GM23248 (cell line): ENCODE measurements at regions not wholly inside any gene's neighbourhood (a gene's known extent, or its start where the extent isn't known, plus 50 kb on each side); places are given as distances from the start of the nearest gene placed in this dataset.

Source experiments
- DNase-seq: peaks from one replicate; pipeline ENCODE4 v3.0.0-alpha.2; 2015
- H2AFZ ChIP-seq: fragments of 200-600 bp; sonication (generic); 2 replicates; pipeline ENCODE4 v1.6.1; 2016; ENCODE audit warnings: antibody characterized with exemption
- H3F3A ChIP-seq: fragments of 200-600 bp; sonication (generic); 2 replicates; pipeline ENCODE4 v1.6.1; 2016; ENCODE audit warnings: mild to moderate bottlenecking, antibody characterized with exemption, mixed run types; ENCODE audit not compliant: insufficient read depth
- H3K27ac ChIP-seq: fragments of 200-600 bp; sonication (generic); 2 replicates; pipeline ENCODE4 v1.5.1; 2016; ENCODE audit warnings: mild to moderate bottlenecking
- H3K27me3 ChIP-seq: fragments of 200-600 bp; sonication (generic); replicated peaks from 2 replicates; pipeline ENCODE4 v1.6.1; 2016; ENCODE audit warnings: mild to moderate bottlenecking; ENCODE audit not compliant: insufficient read depth
- H3K36me3 ChIP-seq: fragments of 200-600 bp; sonication (generic); 2 replicates; pipeline ENCODE4 v1.6.1; 2016; ENCODE audit warnings: low read depth, mild to moderate bottlenecking
- H3K4me1 ChIP-seq: fragments of 200-600 bp; sonication (generic); 2 replicates; pipeline ENCODE4 v1.6.1; 2016; ENCODE audit warnings: mild to moderate bottlenecking; ENCODE audit not compliant: insufficient read depth
- H3K4me2 ChIP-seq: fragments of 200-600 bp; sonication (generic); one replicate; pipeline ENCODE4 v1.6.1; 2016; ENCODE audit warnings: mild to moderate bottlenecking; ENCODE audit not compliant: unreplicated experiment
- H3K4me3 ChIP-seq: fragments of 200-600 bp; sonication (generic); 2 replicates; pipeline ENCODE4 v1.5.1; 2016; ENCODE audit warnings: mild to moderate bottlenecking
- H3K79me2 ChIP-seq: fragments of 200-600 bp; sonication (generic); 2 replicates; pipeline ENCODE4 v1.6.1; 2016; ENCODE audit warnings: mild to moderate bottlenecking; ENCODE audit not compliant: insufficient read depth
- H3K9ac ChIP-seq: fragments of 200-600 bp; sonication (generic); 2 replicates; pipeline ENCODE4 v1.6.1; 2016; ENCODE audit warnings: mild to moderate bottlenecking
- H3K9me2 ChIP-seq: fragments of 200-600 bp; sonication (generic); 2 replicates; pipeline ENCODE4 v1.6.1; 2016; ENCODE audit warnings: mixed run types, mild to moderate bottlenecking, moderate library complexity; ENCODE audit not compliant: insufficient read depth
- H3K9me3 ChIP-seq: fragments of 200-600 bp; sonication (generic); one replicate; pipeline ENCODE4 v1.6.1; 2017; ENCODE audit warnings: low read depth
- H4K20me1 ChIP-seq: fragments of 200-600 bp; sonication (generic); 2 replicates; pipeline ENCODE4 v1.6.0; 2016; ENCODE audit not compliant: insufficient read depth
- EZH2 ChIP-seq: fragments of 200-600 bp; sonication (generic); IDR thresholded peaks from 2 replicates; pipeline ENCODE4 v1.6.1; 2018; ENCODE audit warnings: antibody characterized with exemption, mild to moderate bottlenecking; ENCODE audit not compliant: insufficient read depth, poor library complexity, severe bottlenecking
- EZH2phosphoT487 ChIP-seq: fragments of 200-600 bp; sonication (generic); IDR thresholded peaks from 2 replicates; pipeline ENCODE4 v1.6.1; 2018; ENCODE audit warnings: antibody characterized with exemption, moderate library complexity, mild to moderate bottlenecking, low read depth; ENCODE audit not compliant: insufficient read depth
- WGBS, 2 experiments: methylation state at CpG; one replicate each; pipeline ENCODE4 v1.1.6; 2015 to 2017; ENCODE audit warnings: low lambda C conversion rate in 2 of 2, low coverage in 1 of 2; ENCODE audit errors: missing lambda C conversion rate in 2 of 2; 5-methylcytosine and 5-hydroxymethylcytosine counted together
- in situ Hi-C: fragments of 300-500 bp; cut with MboI; formaldehyde crosslinking; loops from 2 replicates; pipeline ENCODE4 v1.15.0; 2020

DNA sequence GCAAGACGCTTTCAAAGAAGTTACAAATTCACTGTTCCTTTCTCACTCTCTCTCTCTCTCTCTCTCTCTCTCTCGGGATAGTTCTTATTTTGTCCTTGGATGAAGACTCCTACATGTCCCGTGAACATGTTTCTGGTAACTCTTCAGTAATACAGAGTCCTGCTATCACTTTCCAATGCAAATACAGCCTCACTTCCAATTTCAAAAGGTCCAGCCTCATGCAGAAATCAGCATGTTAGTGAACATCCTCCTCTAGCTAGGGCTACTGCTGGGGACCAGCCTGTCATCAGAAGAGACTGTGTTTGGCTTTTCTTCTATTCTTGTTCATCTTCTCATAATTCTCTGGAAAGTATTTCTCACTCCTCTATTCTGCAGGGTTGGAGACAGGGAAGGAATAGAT, 1306.7 kb upstream of the CELF4 start:
- Histone ChIP-seq H4K20me1 (no peaks in the 10 kb centered on the region), H3K27ac (no peak overlapping the region), H2AFZ (no peak overlapping the region), H3K9me2 (no peaks in the 10 kb centered on the region), H3K36me3 (no peaks in the 10 kb centered on the region), H3K4me1 (no peaks in the 10 kb centered on the region), H3K79me2 (no peaks in the 10 kb centered on the region), H3K27me3 (no peaks in the 10 kb centered on the region), H3K9ac (no peak overlapping the region), H3K4me2 (no peak overlapping the region), H3K9me3 (no peaks in the 10 kb centered on the region), H3K4me3 (no peak overlapping the region), H3F3A (no peaks in the 10 kb centered on the region)
- TF ChIP-seq EZH2phosphoT487 (no peak), EZH2 (no peak)
- WGBS, 2 experiments: 4 to 12% methylated on average over 3 of the region's 3 CpGs
- no peak for DNase-seq
- in situ Hi-C loops: no loop called here

DNA sequence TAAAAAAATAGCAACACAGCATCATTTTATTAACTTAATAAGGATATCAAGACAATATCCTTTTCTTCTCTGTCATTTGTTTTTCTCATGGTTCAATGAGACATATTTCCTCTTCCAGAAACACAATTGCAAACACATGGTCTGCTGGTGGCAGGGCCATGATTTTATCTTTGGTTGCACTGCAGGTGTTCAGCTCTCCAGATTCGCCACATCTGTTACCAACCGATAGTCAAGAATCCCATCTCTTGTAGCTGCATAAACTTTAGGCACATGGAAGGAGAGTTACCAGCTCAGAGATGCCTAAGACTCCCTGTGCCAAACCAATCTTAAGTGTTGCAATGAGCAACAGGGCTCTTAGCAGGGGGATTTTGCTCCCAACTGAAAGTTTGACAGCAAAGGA, 1303.2 kb upstream of the CELF4 start:
- in situ Hi-C loops: no loop called here
- Histone ChIP-seq H3K36me3 (no peaks in the 10 kb centered on the region), H4K20me1 (no peaks in the 10 kb centered on the region), H3K4me1 (no peaks in the 10 kb centered on the region), H3K4me2 (no peak overlapping the region), H3K9me2 (no peaks in the 10 kb centered on the region), H3F3A (no peaks in the 10 kb centered on the region), H2AFZ (no peak overlapping the region), H3K4me3 (no peak overlapping the region), H3K27me3 (no peaks in the 10 kb centered on the region), H3K79me2 (no peaks in the 10 kb centered on the region), H3K9me3 (no peaks in the 10 kb centered on the region), H3K9ac (no peak overlapping the region), H3K27ac (no peak overlapping the region)
- 12 to 22% methylated on average over 2 of the region's 2 CpGs for WGBS, 2 experiments
- no peak for TF ChIP-seq EZH2
- no peak for TF ChIP-seq EZH2phosphoT487
- no peak for DNase-seq

GRCh38 chr18:38867680-38868079, 1302.1 kb upstream of the CELF4 start:
- H3K27ac ChIP-seq: no peak overlapping the region
- 39 to 46% methylated on average over 2 of the region's 2 CpGs for WGBS, 2 experiments
- H3K9me3 ChIP-seq: no peaks in the 10 kb centered on the region
- in situ Hi-C loops: no loop called here
- H3K4me2 ChIP-seq: no peak overlapping the region
- H3K4me1 ChIP-seq: no peaks in the 10 kb centered on the region
- DNase-seq: no peak
- H3K9me2 ChIP-seq: no peaks in the 10 kb centered on the region
- H3K9ac ChIP-seq: no peak overlapping the region
- H3K79me2 ChIP-seq: no peaks in the 10 kb centered on the region
- TF ChIP-seq EZH2: no peak
- no peak for TF ChIP-seq EZH2phosphoT487
- no peaks in the 10 kb centered on the region for H3F3A ChIP-seq
- H3K4me3 ChIP-seq: no peak overlapping the region
- H2AFZ ChIP-seq: no peak overlapping the region
- H3K27me3 ChIP-seq: no peaks in the 10 kb centered on the region
- H3K36me3 ChIP-seq: no peaks in the 10 kb centered on the region
- H4K20me1 ChIP-seq: no peaks in the 10 kb centered on the region

GRCh38 chr18:38851526-38851925, 1285.9 kb upstream of the CELF4 start:
- H3K27ac ChIP-seq: no peak overlapping the region
- no peak overlapping the region for H2AFZ ChIP-seq
- DNase-seq: no peak
- H3K9ac ChIP-seq: no peak overlapping the region
- no peaks in the 10 kb centered on the region for H3K36me3 ChIP-seq
- H4K20me1 ChIP-seq: no peaks in the 10 kb centered on the region
- no peak overlapping the region for H3K4me3 ChIP-seq
- in situ Hi-C loops: no loop called here
- no peaks in the 10 kb centered on the region for H3K9me2 ChIP-seq
- H3F3A ChIP-seq: no peaks in the 10 kb centered on the region
- no peaks in the 10 kb centered on the region for H3K27me3 ChIP-seq
- H3K9me3 ChIP-seq: no peaks in the 10 kb centered on the region
- H3K4me2 ChIP-seq: no peak overlapping the region
- TF ChIP-seq EZH2: no peak
- TF ChIP-seq EZH2phosphoT487: no peak
- no peaks in the 10 kb centered on the region for H3K79me2 ChIP-seq
- no peaks in the 10 kb centered on the region for H3K4me1 ChIP-seq

DNA sequence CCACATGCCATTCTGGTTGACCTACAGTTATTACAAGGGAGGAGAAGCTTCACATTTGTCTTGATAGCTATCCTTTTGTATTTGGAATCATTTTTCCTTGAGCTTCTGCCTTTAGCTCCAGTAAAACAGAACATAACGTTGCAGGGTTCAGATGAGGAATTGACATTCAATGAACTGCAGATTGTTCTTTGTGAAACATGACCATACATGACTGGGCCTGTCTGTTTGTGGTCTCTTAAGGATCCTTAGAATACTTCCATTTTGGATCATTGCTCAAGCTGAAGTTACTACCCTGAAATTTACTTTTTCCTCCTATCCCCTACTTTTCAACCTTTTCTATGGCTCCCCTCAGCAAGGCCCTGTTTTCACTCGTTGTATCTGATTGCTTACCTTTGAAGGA, 1281.7 kb upstream of the CELF4 start:
- in situ Hi-C loops: no loop called here
- 3 to 6% methylated on average over 2 of the region's 2 CpGs for WGBS, 2 experiments
- H3K36me3 ChIP-seq: no peaks in the 10 kb centered on the region

More for the DNA sequence above, 1281.7 kb upstream of the CELF4 start:
- H3F3A ChIP-seq: no peaks in the 10 kb centered on the region
- no peak overlapping the region for H3K4me3 ChIP-seq
- no peaks in the 10 kb centered on the region for H3K27me3 ChIP-seq
- TF ChIP-seq EZH2: no peak
- TF ChIP-seq EZH2phosphoT487: no peak
- no peaks in the 10 kb centered on the region for H3K79me2 ChIP-seq
- no peak overlapping the region for H3K9ac ChIP-seq
- no peaks in the 10 kb centered on the region for H4K20me1 ChIP-seq
- DNase-seq: no peak
- H3K4me1 ChIP-seq: no peaks in the 10 kb centered on the region
- H2AFZ ChIP-seq: no peak overlapping the region
- no peaks in the 10 kb centered on the region for H3K9me2 ChIP-seq
- H3K9me3 ChIP-seq: no peaks in the 10 kb centered on the region
- H3K4me2 ChIP-seq: no peak overlapping the region
- H3K27ac ChIP-seq: no peak overlapping the region
